ENCODE measurements at regions not wholly inside any gene's neighbourhood (a gene's known extent, or its start where the extent isn't known, plus 50 kb on each side); places are given as distances from the start of the nearest gene placed in this dataset.

GRCh38 chr4:177595386-177595785 is 153.1 kb upstream of the AGA start (continued):
- TF ChIP-seq CUX1 (IDR thresholded peaks at IDR 0.05; ENCODE audit: insufficient replicate concordance, low read depth, low read length): no peak

GRCh38 chr4:177596035-177596434 is 153.8 kb upstream of the AGA start:
- Histone ChIP-seq H2AFZ (ENCODE audit: control insufficient read depth, low read depth, low read length) (no peak overlapping the region), H3K79me2 (ENCODE audit: control insufficient read depth, insufficient read depth, low read length) (no peaks in the 10 kb centered on the region), H3K9ac (ENCODE audit: control insufficient read depth, insufficient read depth, low read length) (no peak overlapping the region), H3K27me3 (replicated peaks in 1 of 2; ENCODE audit: control insufficient read depth in 2 of 2, insufficient read depth in 2 of 2, low read length in 1 of 2) (no peaks in the 10 kb centered on the region), H3K4me1 (ENCODE audit: control insufficient read depth, insufficient read depth, low read length) (no peaks in the 10 kb centered on the region), H3K9me3 (replicated peaks; ENCODE audit: control insufficient read depth, insufficient read depth, low read length) (no peaks in the 10 kb centered on the region), H3K4me3 (no peak overlapping the region), H3K36me3 (ENCODE audit: control insufficient read depth in 2 of 2, insufficient read depth in 2 of 2, low read length in 1 of 2) (no peaks in the 10 kb centered on the region), H3K4me2 (ENCODE audit: control insufficient read depth, insufficient read depth) (no peak overlapping the region), H3K27ac (ENCODE audit: control insufficient read depth, insufficient read depth) (no peak overlapping the region), H4K20me1 (ENCODE audit: control insufficient read depth, insufficient read depth) (no peaks in the 10 kb centered on the region)
- ChIA-PET SMC1A (ENCODE audit: uncharacterized antibody, unreplicated experiment) (no interaction called here), CTCF (no interaction called here), POLR2A (no interaction called here), RAD21 (ENCODE audit: unreplicated experiment) (no interaction called here)
- peak; percentile 31; the same call in 2 of the 3 replicates for ATAC-seq
- in situ Hi-C loops (cut with MboI): no loop called here
- intact Hi-C loops (cut with micrococcal nuclease; ENCODE audit: unreplicated experiment): no loop called here
- BruUV-seq (replicated peaks): no TSS peak
- no peak for FAIRE-seq
- 24% methylated on average over 4 of the region's 4 CpGs for WGBS (ENCODE audit: insufficient coverage, insufficient replicate concordance, low lambda C conversion rate, missing lambda C conversion rate)
- DNase-seq (ENCODE audit: low read depth, low spot score): no peak
- TF ChIP-seq IRF3 (IDR thresholded peaks at IDR 0.05) (no peak), EED (IDR thresholded peaks at IDR 0.05; ENCODE audit: low read depth) (no peak), RFX5 (IDR thresholded peaks at IDR 0.05; ENCODE audit: low read depth, low read length) (no peak), TARDBP (IDR thresholded peaks at IDR 0.05; ENCODE audit: borderline replicate concordance) (no peak), CTCF (IDR thresholded peaks at IDR 0.05 in 2 of 3, conservative IDR thresholded peaks at IDR 0.05 in 1 of 3; ENCODE audit: control insufficient read depth in 2 of 3, extremely low read depth in 1 of 3, insufficient read depth in 1 of 3, low read depth in 3 of 3, low read length in 3 of 3) (no peak), SMAD5 (IDR thresholded peaks at IDR 0.05; ENCODE audit: low read depth) (no peak), STAT3 (IDR thresholded peaks at IDR 0.05; ENCODE audit: low read depth, low read length) (no peak), TBL1XR1 (IDR thresholded peaks at IDR 0.05; ENCODE audit: low read depth, low read length) (no peak), HDAC2 (IDR thresholded peaks at IDR 0.05) (no peak), CUX1 (IDR thresholded peaks at IDR 0.05; ENCODE audit: insufficient replicate concordance, low read depth, low read length) (no peak)

Data from GM12878 (cell line).